ENCODE measurements at regions not wholly inside any gene's neighbourhood (a gene's known extent, or its start where the extent isn't known, plus 50 kb on each side); places are given as distances from the start of the nearest gene placed in this dataset.

DNA sequence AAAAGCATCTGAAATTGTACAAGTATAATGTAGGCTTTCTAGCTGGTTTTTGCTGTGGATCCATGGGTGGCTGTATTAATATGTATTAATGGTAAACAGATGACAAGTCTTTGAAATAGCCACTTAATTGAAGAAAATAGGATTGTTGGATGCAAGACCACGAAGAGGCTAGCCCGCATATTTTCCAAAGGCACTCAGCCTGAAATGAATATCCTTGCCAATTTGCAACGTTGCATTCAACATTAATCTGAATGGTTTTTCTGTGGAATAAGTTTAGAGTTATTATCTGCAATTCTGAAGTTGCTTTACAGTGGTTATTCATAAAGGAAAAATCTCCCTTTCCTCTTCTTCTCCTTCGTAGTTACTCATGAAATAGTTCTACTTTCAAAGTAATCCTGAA lies 86.2 kb upstream of the SPATS2L start:
- no peak for TF ChIP-seq TCF7L2 (IDR thresholded peaks at IDR 0.05; ENCODE audit: low read depth, low read length)
- TF ChIP-seq SIN3A (IDR thresholded peaks at IDR 0.05; ENCODE audit: borderline replicate concordance, insufficient read depth, low read depth, low read length): no peak
- TF ChIP-seq, protein P1, sequence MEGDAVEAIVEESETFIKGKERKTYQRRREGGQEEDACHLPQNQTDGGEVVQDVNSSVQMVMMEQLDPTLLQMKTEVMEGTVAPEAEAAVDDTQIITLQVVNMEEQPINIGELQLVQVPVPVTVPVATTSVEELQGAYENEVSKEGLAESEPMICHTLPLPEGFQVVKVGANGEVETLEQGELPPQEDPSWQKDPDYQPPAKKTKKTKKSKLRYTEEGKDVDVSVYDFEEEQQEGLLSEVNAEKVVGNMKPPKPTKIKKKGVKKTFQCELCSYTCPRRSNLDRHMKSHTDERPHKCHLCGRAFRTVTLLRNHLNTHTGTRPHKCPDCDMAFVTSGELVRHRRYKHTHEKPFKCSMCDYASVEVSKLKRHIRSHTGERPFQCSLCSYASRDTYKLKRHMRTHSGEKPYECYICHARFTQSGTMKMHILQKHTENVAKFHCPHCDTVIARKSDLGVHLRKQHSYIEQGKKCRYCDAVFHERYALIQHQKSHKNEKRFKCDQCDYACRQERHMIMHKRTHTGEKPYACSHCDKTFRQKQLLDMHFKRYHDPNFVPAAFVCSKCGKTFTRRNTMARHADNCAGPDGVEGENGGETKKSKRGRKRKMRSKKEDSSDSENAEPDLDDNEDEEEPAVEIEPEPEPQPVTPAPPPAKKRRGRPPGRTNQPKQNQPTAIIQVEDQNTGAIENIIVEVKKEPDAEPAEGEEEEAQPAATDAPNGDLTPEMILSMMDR (IDR thresholded peaks at IDR 0.05): no peak
- TF ChIP-seq POLR2AphosphoS5 (IDR thresholded peaks at IDR 0.05; ENCODE audit: low read depth, low read length): no peak
